ENCODE measurements at regions not wholly inside any gene's neighbourhood (a gene's known extent, or its start where the extent isn't known, plus 50 kb on each side); places are given as distances from the start of the nearest gene placed in this dataset.
"Not testable (repeated sequence)": the region's sequence is repeated elsewhere in the genome, so short reads cannot be mapped to it uniquely, and the experiment has no call there.

GRCh38 chr1:101428562-101428961 is 191.7 kb downstream of the S1PR1 start:
- FAIRE-seq: no peak

DNA sequence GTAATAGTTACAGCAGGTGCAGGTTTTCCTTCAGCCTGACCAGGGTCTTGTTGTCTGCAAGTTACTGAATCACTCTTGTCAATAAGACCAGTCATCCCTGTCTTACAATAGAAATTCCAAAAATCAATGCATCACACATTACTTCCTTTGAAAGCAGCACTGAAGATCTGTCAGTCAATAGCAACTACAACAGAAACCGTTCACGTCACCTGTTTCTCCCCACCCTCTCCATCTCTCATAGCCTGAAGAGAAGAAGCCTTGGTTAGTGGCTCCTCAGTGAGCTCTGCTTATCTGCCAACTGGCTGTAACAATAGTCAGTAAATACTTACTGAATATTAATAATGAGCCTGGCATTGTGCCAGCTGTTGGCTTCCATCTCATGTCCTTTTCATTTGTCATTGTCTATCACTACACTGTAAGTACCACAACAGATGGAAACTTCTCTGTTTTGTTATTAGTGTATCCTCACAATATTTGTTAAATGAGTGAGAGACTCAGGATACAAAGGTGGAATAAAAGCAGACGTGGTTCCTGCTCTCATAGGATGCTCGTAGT is 195.2 kb downstream of the S1PR1 start:
- FAIRE-seq: no peak

- no peak for FAIRE-seq
These were observed 199.2 kb downstream of the S1PR1 start for GRCh38 chr1:101435831-101436511.

DNA sequence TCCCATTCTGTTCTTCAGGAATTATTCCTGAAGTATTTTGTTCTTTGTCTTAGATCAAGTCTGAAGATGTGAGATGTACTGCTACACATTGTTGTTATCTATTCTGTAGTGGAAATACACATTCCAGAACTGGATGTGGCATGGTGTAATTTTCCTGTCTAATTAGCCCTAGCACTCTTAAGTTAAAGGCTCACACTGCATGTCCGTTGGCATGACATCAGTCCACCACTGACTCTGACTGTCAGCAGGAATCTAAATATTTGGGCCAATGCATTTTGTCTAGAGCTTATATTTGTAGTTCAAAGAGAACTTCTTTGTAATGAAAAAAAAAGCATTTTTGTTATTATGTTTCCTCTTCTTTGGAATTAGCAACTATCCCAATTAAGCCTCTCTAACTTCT is 201.0 kb downstream of the S1PR1 start:
- FAIRE-seq: no peak

DNA sequence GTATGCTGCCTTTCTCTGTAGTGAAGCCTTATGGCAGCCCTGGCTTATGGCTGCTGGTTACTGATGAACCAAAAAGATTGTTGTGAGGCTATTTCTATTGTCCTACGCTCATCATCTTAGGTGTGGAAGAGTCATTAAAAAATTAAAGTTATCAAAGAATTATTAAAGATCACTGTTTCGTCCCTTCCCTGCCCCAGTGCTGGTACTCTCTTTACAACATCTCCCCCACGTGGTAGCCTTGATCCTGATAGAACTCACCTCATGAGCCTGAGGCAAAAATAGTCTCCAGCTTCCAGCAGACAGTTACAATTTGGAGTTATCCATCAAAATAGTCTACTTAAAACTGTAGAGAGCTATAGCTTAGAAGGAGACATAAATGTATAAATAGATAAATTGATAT is 201.5 kb downstream of the S1PR1 start:
- no peak for FAIRE-seq

- no peak for FAIRE-seq
These were observed 203.7 kb downstream of the S1PR1 start for GRCh38 chr1:101440485-101440884.

DNA sequence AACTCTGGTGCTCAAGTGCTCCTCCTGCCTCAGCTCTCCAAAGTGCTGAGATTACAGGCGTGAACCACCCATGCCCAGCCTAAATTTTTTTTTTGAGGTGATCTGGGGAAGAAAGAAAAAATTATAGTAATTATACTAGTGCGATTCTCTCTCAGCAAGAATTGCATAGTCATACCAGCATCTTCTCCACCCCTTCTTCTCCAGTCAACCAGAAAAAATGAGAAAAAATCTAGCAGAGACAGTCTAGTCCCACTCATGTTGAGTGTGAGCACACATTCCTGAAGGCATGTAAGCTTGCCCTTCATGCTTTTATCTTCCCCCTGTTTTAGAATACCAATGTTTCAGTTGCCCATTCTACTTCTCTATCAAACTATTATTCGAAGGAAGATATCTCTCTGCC is 207.6 kb downstream of the S1PR1 start:
- FAIRE-seq: no peak

DNA sequence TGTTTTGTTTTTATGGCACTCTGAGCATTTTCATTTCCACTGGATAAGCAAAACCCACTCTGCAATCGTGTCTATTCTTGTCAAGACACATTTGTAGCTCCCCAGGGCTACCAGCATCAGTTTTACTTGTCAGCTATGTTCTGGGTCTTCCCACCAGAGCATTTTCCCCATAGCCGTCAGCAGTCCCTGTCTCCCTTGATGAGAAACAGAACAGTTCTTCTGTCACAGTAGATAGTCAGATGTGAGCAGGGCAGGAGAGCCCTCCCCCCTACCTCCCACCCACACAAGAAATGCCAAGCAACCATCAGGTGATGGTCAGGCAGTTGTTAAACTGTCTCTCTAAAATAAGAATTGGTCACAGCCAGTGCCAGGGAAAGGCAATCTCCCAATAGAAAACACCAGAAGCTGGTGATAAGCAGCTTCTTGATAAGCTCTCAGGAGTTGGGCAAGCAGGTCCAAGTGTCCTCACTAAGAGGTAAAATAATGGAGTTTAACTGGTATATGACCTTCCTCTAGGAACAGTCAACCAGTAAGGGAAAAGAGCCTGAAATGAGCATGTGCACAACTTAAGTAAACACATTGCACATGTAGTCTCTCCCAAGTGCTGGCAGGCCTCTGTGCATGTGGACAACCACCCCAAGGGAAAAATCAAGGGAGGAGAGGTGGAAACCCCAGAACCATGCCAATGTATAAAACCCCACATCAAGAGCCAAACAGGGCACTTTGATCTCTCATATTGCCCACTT is 208.2 kb downstream of the S1PR1 start:
- FAIRE-seq: no peak

- FAIRE-seq: no peak
These were observed 211.2 kb downstream of the S1PR1 start for GRCh38 chr1:101448018-101448417.

GRCh38 chr1:101450691-101451090 is 213.9 kb downstream of the S1PR1 start:
- FAIRE-seq: not testable (repeated sequence)

DNA sequence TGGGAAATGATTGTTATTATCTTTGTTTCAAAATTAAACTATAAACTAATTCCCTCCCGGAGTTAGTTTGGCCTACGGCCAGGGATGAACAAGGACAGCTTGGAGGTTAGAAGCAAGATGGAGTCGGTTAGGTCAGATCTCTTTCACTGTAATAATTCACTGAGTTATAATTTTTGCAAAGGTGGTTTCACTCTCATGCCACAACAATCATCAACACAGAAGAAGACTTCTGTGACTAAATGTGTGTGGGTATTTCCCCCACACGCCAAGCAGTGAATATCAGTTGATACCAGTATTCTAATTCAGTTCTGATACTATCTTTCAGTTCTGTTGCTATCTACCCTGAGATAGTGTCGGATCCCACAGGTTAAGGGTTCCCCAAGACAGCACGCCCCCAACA is 215.1 kb downstream of the S1PR1 start:
- FAIRE-seq: no peak

GRCh38 chr1:101452825-101453224 is 216.0 kb downstream of the S1PR1 start:
- no peak for FAIRE-seq

- FAIRE-seq: no peak
These were observed 217.0 kb downstream of the S1PR1 start for GRCh38 chr1:101453844-101454243.

DNA sequence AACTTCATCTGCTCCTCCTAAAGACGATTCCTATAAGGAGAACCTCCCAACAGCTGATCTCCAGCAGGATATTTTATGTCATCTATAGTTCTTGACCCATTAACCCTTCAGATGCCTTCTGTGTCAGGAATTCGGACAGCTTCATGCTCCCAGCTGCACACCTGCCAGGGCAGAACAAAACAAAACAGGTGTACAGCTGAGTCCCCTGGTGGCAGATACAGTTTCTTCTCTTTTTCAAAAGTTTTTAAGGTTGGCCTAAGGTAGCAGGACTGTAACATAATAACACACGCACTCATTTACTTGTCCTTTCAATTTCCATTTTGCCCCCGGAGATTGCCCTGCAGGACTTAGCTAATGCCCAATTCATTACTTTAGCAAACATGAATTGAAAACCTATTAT is 218.3 kb downstream of the S1PR1 start:
- FAIRE-seq: no peak

GRCh38 chr1:101460739-101461138 is 223.9 kb downstream of the S1PR1 start:
- FAIRE-seq: no peak

- FAIRE-seq: no peak
These were observed 226.4 kb downstream of the S1PR1 start for GRCh38 chr1:101463195-101463594.

DNA sequence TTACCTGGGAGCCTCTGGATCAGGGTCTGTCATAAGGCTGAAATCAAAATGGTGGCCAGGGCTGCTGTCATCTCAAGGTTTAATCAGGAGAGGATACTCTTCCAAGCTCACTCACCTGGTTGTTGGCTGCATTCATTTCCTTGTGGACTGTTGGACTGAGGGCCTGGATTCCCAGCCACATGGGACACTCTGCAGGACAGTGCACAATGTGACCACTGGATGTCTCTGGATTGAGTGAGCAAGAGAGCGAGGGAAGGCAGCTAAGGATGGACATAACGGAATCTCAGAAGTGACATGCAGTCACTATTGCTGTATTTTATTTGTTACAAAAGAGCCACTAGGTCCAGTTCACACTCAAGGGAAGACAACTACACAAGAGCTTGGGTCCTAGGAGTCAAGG is 229.1 kb downstream of the S1PR1 start:
- FAIRE-seq: no peak

GRCh38 chr1:101474039-101474665 is 237.3 kb downstream of the S1PR1 start:
- peak; percentile 13 for FAIRE-seq

DNA sequence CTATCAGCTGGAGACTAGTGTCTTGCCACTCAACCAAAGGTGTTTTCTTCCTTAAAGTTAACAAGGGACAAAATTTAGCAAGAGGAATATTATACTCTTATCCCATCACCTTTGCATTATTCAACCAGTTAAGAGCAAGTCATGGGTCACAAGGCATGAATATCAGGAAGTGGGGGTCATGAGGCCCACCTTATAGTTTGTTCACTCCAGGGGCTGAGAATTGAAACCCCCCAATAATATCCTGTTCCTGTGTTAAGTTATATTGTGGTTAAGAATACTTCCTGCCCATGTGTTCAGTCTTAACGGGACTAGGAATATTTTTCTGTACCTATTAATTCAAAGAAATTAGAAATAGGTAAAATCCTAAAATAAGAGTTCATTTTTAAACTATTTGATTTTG is 239.7 kb downstream of the S1PR1 start:
- FAIRE-seq: no peak

GRCh38 chr1:101479945-101480344 is 243.1 kb downstream of the S1PR1 start:
- no peak for FAIRE-seq

DNA sequence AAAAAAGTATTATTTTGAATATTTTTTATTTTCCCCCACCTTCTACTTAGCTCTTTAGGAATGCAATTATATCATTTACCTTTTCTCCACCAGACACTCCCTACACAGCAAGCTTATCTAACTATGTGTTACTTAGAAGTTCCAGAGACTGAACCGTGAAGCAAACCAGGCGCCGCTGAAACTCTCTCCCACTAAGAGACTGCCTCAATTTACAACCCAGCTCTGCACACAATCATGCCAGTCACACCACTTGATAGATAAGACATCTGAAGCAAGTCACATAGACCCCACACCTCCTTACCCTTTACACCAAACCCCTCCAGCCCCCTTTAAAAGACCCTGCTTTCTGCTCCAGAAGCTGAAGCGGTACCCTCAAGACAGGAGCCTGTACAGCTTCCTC is 245.5 kb downstream of the S1PR1 start:
- FAIRE-seq: no peak

DNA sequence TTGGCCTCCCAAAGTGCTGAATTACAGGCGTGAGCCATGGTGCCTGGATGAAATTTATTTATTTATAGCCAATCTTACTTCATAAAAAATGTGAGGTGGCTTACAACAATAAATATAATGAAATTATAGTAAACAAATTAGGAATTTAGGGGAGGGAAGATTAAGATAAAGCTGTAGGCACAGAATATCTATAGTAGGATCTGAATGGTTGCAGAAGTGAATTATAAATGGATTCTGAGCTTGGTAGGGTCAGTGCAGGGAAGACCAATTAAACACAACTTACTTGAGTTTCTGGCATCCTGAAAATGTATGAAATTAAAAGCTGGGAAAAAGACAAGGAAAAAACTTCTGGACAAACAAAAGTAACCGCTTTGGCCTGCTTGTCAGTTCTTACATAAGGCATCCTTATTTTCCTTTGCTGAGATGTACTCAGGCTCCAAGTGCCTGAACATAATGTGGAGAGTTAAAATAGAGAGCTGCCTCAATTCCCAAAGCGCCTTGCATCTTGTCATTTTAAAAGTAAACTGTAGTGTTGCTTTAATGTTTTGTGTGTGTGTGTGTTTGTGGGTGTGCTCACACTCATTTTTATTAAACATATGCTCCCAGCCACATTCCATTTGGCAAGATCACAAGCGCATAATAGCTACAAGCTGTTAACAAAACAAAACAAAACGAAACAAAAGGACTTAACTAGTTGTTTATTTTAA is 247.3 kb downstream of the S1PR1 start:
- no peak for FAIRE-seq

- FAIRE-seq: no peak
These were observed 248.0 kb downstream of the S1PR1 start for GRCh38 chr1:101484689-101485338.

All from TTC549 (cell line).